ENCODE measurements at regions not wholly inside any gene's neighbourhood (a gene's known extent, or its start where the extent isn't known, plus 50 kb on each side); places are given as distances from the start of the nearest gene placed in this dataset.

GRCh38 chr18:25873833-25874232, 216.6 kb downstream of the SS18 start:
- DNase-seq (ENCODE audit: low read depth): no peak

GRCh38 chr18:25866331-25866730, 224.1 kb downstream of the SS18 start:
- no peak for DNase-seq (ENCODE audit: low read depth)

GRCh38 chr18:25862881-25863600, 227.4 kb downstream of the SS18 start:
- no peak for DNase-seq (ENCODE audit: low read depth)

GRCh38 chr18:25853691-25854433, 236.6 kb downstream of the SS18 start:
- DNase-seq (ENCODE audit: low read depth): no peak

GRCh38 chr18:25843791-25844190, 246.6 kb downstream of the SS18 start:
- DNase-seq (ENCODE audit: low read depth): no peak

GRCh38 chr18:25842665-25843064, 247.7 kb downstream of the SS18 start:
- no peak for DNase-seq (ENCODE audit: low read depth)

GRCh38 chr18:25834061-25834460, 256.4 kb downstream of the SS18 start:
- no peak for DNase-seq (ENCODE audit: low read depth)

GRCh38 chr18:25832001-25832604, 258.3 kb downstream of the SS18 start:
- peak; percentile 77 for DNase-seq (ENCODE audit: low read depth)

GRCh38 chr18:25831301-25831701, 259.1 kb downstream of the SS18 start:
- DNase-seq (ENCODE audit: low read depth): peak; percentile 18

GRCh38 chr18:25830787-25831186, 259.6 kb downstream of the SS18 start:
- peak; percentile 89 for DNase-seq (ENCODE audit: low read depth)

- DNase-seq (ENCODE audit: low read depth): peak; percentile 73
These were observed 262.4 kb downstream of the SS18 start for GRCh38 chr18:25827961-25828561.

GRCh38 chr18:25827228-25827627, 263.2 kb downstream of the SS18 start:
- DNase-seq (ENCODE audit: low read depth): peak; percentile 61

GRCh38 chr18:25826823-25827222, 263.6 kb downstream of the SS18 start:
- no peak for DNase-seq (ENCODE audit: low read depth)

- peak; percentile 9 for DNase-seq (ENCODE audit: low read depth)
These were observed 264.2 kb downstream of the SS18 start for GRCh38 chr18:25825979-25826776.

- DNase-seq (ENCODE audit: low read depth): peak; percentile 38
These were observed 265.4 kb downstream of the SS18 start for GRCh38 chr18:25825056-25825455.

- DNase-seq (ENCODE audit: low read depth): no peak
These were observed 270.6 kb downstream of the SS18 start for GRCh38 chr18:25819746-25820363.

GRCh38 chr18:25818505-25818904, 271.9 kb downstream of the SS18 start:
- DNase-seq (ENCODE audit: low read depth): no peak

- DNase-seq (ENCODE audit: low read depth): no peak
These were observed 272.7 kb downstream of the SS18 start for GRCh38 chr18:25817546-25818237.

- DNase-seq (ENCODE audit: low read depth): peak; percentile 89
These were observed 274.8 kb downstream of the SS18 start for GRCh38 chr18:25815659-25816058.

- peak; percentile 23 for DNase-seq (ENCODE audit: low read depth)
These were observed 275.5 kb downstream of the SS18 start for GRCh38 chr18:25814841-25815458.
